Psoas muscle (tissue), 7 donors: ENCODE measurements at regions not wholly inside any gene's neighbourhood (a gene's known extent, or its start where the extent isn't known, plus 50 kb on each side); places are given as distances from the start of the nearest gene placed in this dataset.
A peak's percentile ranks its signal among the peaks of the same experiment; 100 is the strongest.

Experiments
- ATAC-seq, 4 donors: fragments of 200-7000 bp; cut with Tn5 transposase; one replicate each; pipeline ENCODE4 v1.9.1; 2020; ENCODE audit warnings: moderate library complexity in 3 of 4, mild to moderate bottlenecking in 2 of 4
- DNase-seq, 2 donors: peaks; one replicate each; pipeline ENCODE4 v3.0.0-alpha.2; 2020
- H3K27ac ChIP-seq: fragments of 200-600 bp; one replicate; pipeline ENCODE4 v1.8.0; 2022
- H3K27me3 ChIP-seq, 3 donors: fragments of 200-600 bp in 1 of 3; one replicate each; pipeline versions ENCODE4 v1.6.1 to v1.8.0; 2013 to 2022; ENCODE audit warnings: low read length in 2 of 3, mild to moderate bottlenecking in 2 of 3, moderate library complexity in 1 of 3; ENCODE audit not compliant: insufficient read depth in 3 of 3
- H3K36me3 ChIP-seq, 2 donors: fragments of 200-600 bp in 1 of 2; one replicate each; pipeline versions ENCODE4 v1.6.1 to v1.8.0; 2013 to 2022; ENCODE audit warnings: low read depth in 1 of 2, mild to moderate bottlenecking in 1 of 2, moderate library complexity in 1 of 2; ENCODE audit not compliant: insufficient read depth in 1 of 2
- H3K4me1 ChIP-seq: fragments of 200-600 bp; one replicate; pipeline ENCODE4 v1.8.0; 2022
- H3K4me3 ChIP-seq: fragments of 200-600 bp; one replicate; pipeline ENCODE4 v1.8.0; 2022; ENCODE audit warnings: mild to moderate bottlenecking
- H3K9me3 ChIP-seq: fragments of 200-600 bp; one replicate; pipeline ENCODE4 v1.8.0; 2022
- CTCF ChIP-seq: fragments of 200-600 bp; IDR thresholded peaks from one replicate; pipeline ENCODE4 v1.8.0; 2022; ENCODE audit warnings: antibody characterized with exemption
- WGBS, 3 donors: extraction: QIAGEN DNeasy Blood & Tissue Kit; methylation state at CpG; one replicate each; pipeline versions ENCODE4 v1.1.6 to v1.1.7; 2013; 5-methylcytosine and 5-hydroxymethylcytosine counted together
- intact Hi-C, 2 donors: fragments of 100-400 bp; cut with DNase I; formaldehyde crosslinking; loops; one replicate each; pipeline versions ENCODE4 v1.11.0 to v1.14.2; 2022
- donor health status: healthy with polysubstance abuse.
- donor health status: DM: no; HTN: no; CAD: no; lungs with moderate emphysema.
- donor health status: Bipolar disorder and iron deficiency.
- donor health status: healthy.
- donor health status: DM: yes; HTN: yes; CAD: no.
- donor health status: DM: no; HTN: no; CAD: no.
- donor health status: DM: yes; HTN: yes; CAD: no.

GRCh38 chr10:4006051-4006450 lies 221.0 kb upstream of the KLF6 start:
- TF ChIP-seq CTCF = no peak
- Histone ChIP-seq H3K27ac (no peak overlapping the region), H3K4me1 (no peaks in the 10 kb centered on the region), H3K36me3 (no peaks in the 10 kb centered on the region), H3K27me3 (no peaks in the 10 kb centered on the region), H3K4me3 (no peak overlapping the region), H3K9me3 (no peaks in the 10 kb centered on the region)
- intact Hi-C loops = no loop called here
- ATAC-seq (no peak), DNase-seq (peak in 1 of 2 donors; percentile 21)
- WGBS, 3 donors = 79 to 84% (median 80%) methylated on average over 8 of the region's 8 CpGs

GRCh38 chr10:4004990-4005389 lies 220.0 kb upstream of the KLF6 start:
- Histone ChIP-seq H3K4me3 (no peak overlapping the region), H3K27ac (no peak overlapping the region), H3K4me1 (no peaks in the 10 kb centered on the region), H3K9me3 (peaks cover 2% of the 10 kb centered on the region), H3K27me3 (no peaks in the 10 kb centered on the region), H3K36me3 (no peaks in the 10 kb centered on the region)
- ATAC-seq (peak in 1 of 4 donors; percentile 35), DNase-seq (no peak)
- WGBS, 3 donors = 71 to 91% (median 82%) methylated on average over 8 of the region's 8 CpGs
- TF ChIP-seq CTCF = no peak
- intact Hi-C loops = no loop called here

- H3K4me3 ChIP-seq = no peak overlapping the region
- TF ChIP-seq CTCF = no peak
- no peak for ATAC-seq
- no peaks in the 10 kb centered on the region for H3K36me3 ChIP-seq
- no peaks in the 10 kb centered on the region for H3K4me1 ChIP-seq
- intact Hi-C loops = no loop called here
- 67 to 78% (median 76%) methylated on average over 5 of the region's 5 CpGs for WGBS, 3 donors
- no peaks in the 10 kb centered on the region for H3K27me3 ChIP-seq
- H3K27ac ChIP-seq = no peak overlapping the region
- DNase-seq = no peak
- H3K9me3 ChIP-seq = peaks cover 8% of the 10 kb centered on the region
Observed at GRCh38 chr10:4004144-4004543, 219.1 kb upstream of the KLF6 start.

GRCh38 chr10:4003348-4003973 lies 218.5 kb upstream of the KLF6 start:
- no peaks in the 10 kb centered on the region for H3K4me1 ChIP-seq
- H3K27ac ChIP-seq = no peak overlapping the region
- H3K27me3 ChIP-seq = no peaks in the 10 kb centered on the region
- intact Hi-C loops = no loop called here
- TF ChIP-seq CTCF = no peak
- no peak overlapping the region for H3K4me3 ChIP-seq
- WGBS, 3 donors = 85 to 91% (median 89%) methylated on average over 7 of the region's 7 CpGs
- DNase-seq = no peak
- H3K36me3 ChIP-seq = no peaks in the 10 kb centered on the region
- no peak for ATAC-seq
- peaks cover 8% of the 10 kb centered on the region for H3K9me3 ChIP-seq

GRCh38 chr10:4001811-4002210 lies 216.8 kb upstream of the KLF6 start:
- peaks cover 8% of the 10 kb centered on the region for H3K9me3 ChIP-seq
- no peak for DNase-seq

More at GRCh38 chr10:4001811-4002210, 216.8 kb upstream of the KLF6 start:
- WGBS, 3 donors = 53 to 67% (median 66%) methylated on average over 2 of the region's 2 CpGs
- no peak for TF ChIP-seq CTCF
- Histone ChIP-seq H3K27me3 (no peaks in the 10 kb centered on the region), H3K4me1 (no peaks in the 10 kb centered on the region), H3K36me3 (no peaks in the 10 kb centered on the region), H3K4me3 (no peak overlapping the region), H3K27ac (no peak overlapping the region)
- no peak for ATAC-seq
- intact Hi-C loops = no loop called here
